ENCODE measurements at regions not wholly inside any gene's neighbourhood (a gene's known extent, or its start where the extent isn't known, plus 50 kb on each side); places are given as distances from the start of the nearest gene placed in this dataset.

GRCh38 chr16:35134471-35134870 is 1675.1 kb downstream of the TP53TG3F start:
- DNase-seq (ENCODE audit: low read depth, low spot score) (peak; percentile 76), FAIRE-seq (peak; percentile 92)
- H3K9ac ChIP-seq (ENCODE audit: control insufficient read depth, extremely low read depth, insufficient read depth, low read length): peak overlapping the region; percentile 36
- no peaks in the 10 kb centered on the region for H3K36me3 ChIP-seq (ENCODE audit: control insufficient read depth in 2 of 2, extremely low read depth in 1 of 2, insufficient read depth in 2 of 2, low read length in 2 of 2)
- TF ChIP-seq CTCF (optimal IDR thresholded peaks at IDR 0.05 in 1 of 3, IDR thresholded peaks at IDR 0.05 in 1 of 3, conservative IDR thresholded peaks at IDR 0.05 in 1 of 3; ENCODE audit: extremely low read depth in 1 of 3, insufficient read depth in 2 of 3, low read length in 3 of 3): no peak
- no peak for TF ChIP-seq EZH2 (IDR thresholded peaks at IDR 0.05; ENCODE audit: low read length)
- H3K9me3 ChIP-seq (ENCODE audit: control insufficient read depth, low read depth, low read length): no peaks in the 10 kb centered on the region
- H3K9me1 ChIP-seq (ENCODE audit: control insufficient read depth, extremely low read depth, insufficient read depth, low read length): no peaks in the 10 kb centered on the region
- peak overlapping the region; percentile 90 for H3K27ac ChIP-seq (ENCODE audit: control insufficient read depth, insufficient read depth, low read length)
- H3K27me3 ChIP-seq (ENCODE audit: control insufficient read depth, extremely low read depth, insufficient read depth, low read length): no peaks in the 10 kb centered on the region
- H2AFZ ChIP-seq (ENCODE audit: control insufficient read depth, low read length): peak overlapping the region; percentile 65
- peaks cover 14% of the 10 kb centered on the region for H3K4me1 ChIP-seq (ENCODE audit: control insufficient read depth, extremely low read depth, insufficient read depth, low read length)
- dilution Hi-C loops (cut with MboI; ENCODE audit: extremely low pct_ligation_motif_present, low sequenced_read_pairs): no loop called here
- H3K4me2 ChIP-seq (ENCODE audit: control insufficient read depth, extremely low read depth, insufficient read depth, low read depth, low read length): no peak overlapping the region
- no peaks in the 10 kb centered on the region for H4K20me1 ChIP-seq (ENCODE audit: control insufficient read depth, extremely low read depth, insufficient read depth, low read length)
- H3K4me3 ChIP-seq (ENCODE audit: control insufficient read depth in 2 of 3, extremely low read depth in 1 of 3, insufficient read depth in 2 of 3, low read depth in 1 of 3, low read length in 3 of 3): no peak overlapping the region
- H3K79me2 ChIP-seq (ENCODE audit: control insufficient read depth, insufficient read depth, low read length): no peaks in the 10 kb centered on the region

GRCh38 chr16:35140293-35140986 is 1681.0 kb downstream of the TP53TG3F start:
- no peak for FAIRE-seq
- H3K79me2 ChIP-seq (ENCODE audit: control insufficient read depth, insufficient read depth, low read length): no peaks in the 10 kb centered on the region

More at GRCh38 chr16:35140293-35140986, 1681.0 kb downstream of the TP53TG3F start:
- Histone ChIP-seq H3K4me2 (ENCODE audit: control insufficient read depth, extremely low read depth, insufficient read depth, low read depth, low read length) (no peak overlapping the region), H3K36me3 (ENCODE audit: control insufficient read depth in 2 of 2, extremely low read depth in 1 of 2, insufficient read depth in 2 of 2, low read length in 2 of 2) (no peaks in the 10 kb centered on the region), H3K27me3 (ENCODE audit: control insufficient read depth, extremely low read depth, insufficient read depth, low read length) (no peaks in the 10 kb centered on the region), H3K9me3 (ENCODE audit: control insufficient read depth, low read depth, low read length) (peaks cover 6% of the 10 kb centered on the region), H3K27ac (ENCODE audit: control insufficient read depth, insufficient read depth, low read length) (no peak overlapping the region), H3K9me1 (ENCODE audit: control insufficient read depth, extremely low read depth, insufficient read depth, low read length) (no peaks in the 10 kb centered on the region), H3K9ac (ENCODE audit: control insufficient read depth, extremely low read depth, insufficient read depth, low read length) (no peak overlapping the region), H2AFZ (ENCODE audit: control insufficient read depth, low read length) (no peak overlapping the region), H3K4me3 (ENCODE audit: control insufficient read depth in 2 of 3, extremely low read depth in 1 of 3, insufficient read depth in 2 of 3, low read depth in 1 of 3, low read length in 3 of 3) (no peak overlapping the region), H3K4me1 (ENCODE audit: control insufficient read depth, extremely low read depth, insufficient read depth, low read length) (peaks cover 6% of the 10 kb centered on the region), H4K20me1 (ENCODE audit: control insufficient read depth, extremely low read depth, insufficient read depth, low read length) (no peaks in the 10 kb centered on the region)
- DNase-seq (ENCODE audit: low read depth, low spot score): no peak
- no peak for TF ChIP-seq CTCF (optimal IDR thresholded peaks at IDR 0.05 in 1 of 3, IDR thresholded peaks at IDR 0.05 in 1 of 3, conservative IDR thresholded peaks at IDR 0.05 in 1 of 3; ENCODE audit: extremely low read depth in 1 of 3, insufficient read depth in 2 of 3, low read length in 3 of 3)
- no peak for TF ChIP-seq EZH2 (IDR thresholded peaks at IDR 0.05; ENCODE audit: low read length)
- dilution Hi-C loops (cut with MboI; ENCODE audit: extremely low pct_ligation_motif_present, low sequenced_read_pairs): no loop called here

Data from keratinocyte (primary cell).